Large intestine (tissue), 3 donors: ENCODE measurements at regions not wholly inside any gene's neighbourhood (a gene's known extent, or its start where the extent isn't known, plus 50 kb on each side); places are given as distances from the start of the nearest gene placed in this dataset.
"Not testable (repeated sequence)": the region's sequence is repeated elsewhere in the genome, so short reads cannot be mapped to it uniquely, and the experiment has no call there.

ENCODE experiments used
- DNase-seq, 2 donors: peaks; one replicate each; pipeline versions ENCODE4 v3.0.0 to v3.0.0-alpha.2; 2013
- H3K27ac ChIP-seq: one replicate; pipeline ENCODE4 v1.5.1; 2013; ENCODE audit warnings: low read length
- H3K27me3 ChIP-seq: 2 replicates; pipeline ENCODE4 v1.6.1; 2013; ENCODE audit warnings: low read length; ENCODE audit not compliant: control insufficient read depth, insufficient read depth
- H3K36me3 ChIP-seq: 2 replicates; pipeline ENCODE4 v1.6.1; 2013; ENCODE audit warnings: low read length; ENCODE audit not compliant: control insufficient read depth, insufficient read depth
- H3K4me1 ChIP-seq: one replicate; pipeline ENCODE4 v1.6.1; 2013; ENCODE audit warnings: low read length; ENCODE audit not compliant: control insufficient read depth, insufficient read depth
- H3K4me3 ChIP-seq: one replicate; pipeline ENCODE4 v1.5.1; 2013; ENCODE audit warnings: low read length
- H3K9me3 ChIP-seq: one replicate; pipeline ENCODE4 v1.6.1; 2013; ENCODE audit warnings: mild to moderate bottlenecking, low read depth, low read length, moderate library complexity; ENCODE audit not compliant: control insufficient read depth
- WGBS: methylation state at CpG from one replicate; pipeline ENCODE4 v1.1.5; 2013; ENCODE audit warnings: low lambda C conversion rate; ENCODE audit not compliant: insufficient coverage; 5-methylcytosine and 5-hydroxymethylcytosine counted together

DNA sequence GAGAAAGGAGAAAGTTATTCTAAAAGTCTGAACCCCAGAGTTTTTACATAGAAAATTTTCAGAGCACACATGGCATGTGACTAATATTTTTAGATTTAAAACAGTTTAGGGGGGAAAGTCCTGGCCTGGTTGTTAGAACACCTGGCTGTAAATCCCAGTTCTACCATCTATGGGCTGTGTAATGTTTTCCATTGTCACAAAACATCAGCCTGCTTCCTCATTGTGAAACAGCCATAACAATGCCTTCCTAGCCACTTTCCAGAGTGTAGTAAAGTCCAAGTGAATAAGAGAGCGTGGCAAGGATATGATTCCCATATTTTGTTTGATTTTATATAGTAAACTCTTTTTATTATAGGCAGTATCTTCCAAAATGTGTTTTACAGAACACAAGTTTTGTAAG is 310.0 kb upstream of the DCN start:
- no peaks in the 10 kb centered on the region for H3K9me3 ChIP-seq
- DNase-seq = peak; percentile 47 to 78

DNA sequence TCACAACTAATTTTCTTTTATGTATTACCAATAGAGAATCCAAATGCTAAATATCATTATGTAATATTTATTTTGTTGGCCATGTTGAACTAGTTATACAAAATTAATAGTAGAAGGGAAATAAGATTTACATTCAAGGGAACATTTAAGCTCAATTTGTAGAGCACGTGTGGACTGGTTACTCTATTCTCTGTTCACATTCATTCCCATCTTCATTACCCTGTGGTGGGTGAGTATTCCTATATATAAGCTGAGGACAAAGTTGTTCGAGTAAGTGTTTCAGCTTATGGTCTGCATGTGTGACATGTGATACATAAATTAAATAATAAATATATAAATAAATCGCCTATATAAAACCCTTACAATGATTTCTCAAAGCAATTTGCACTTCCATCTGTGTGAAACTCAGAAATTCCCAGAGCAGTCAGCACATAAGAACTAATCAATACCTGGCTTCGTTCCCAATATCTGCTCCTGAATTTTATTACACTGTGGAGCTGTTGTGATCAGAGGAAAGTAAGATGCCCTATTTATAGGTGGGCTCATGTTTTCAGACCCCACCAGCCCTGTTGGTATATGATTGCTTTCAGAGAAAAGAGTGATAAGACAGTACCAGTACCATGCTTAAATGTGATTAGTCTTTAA is 308.2 kb upstream of the DCN start:
- 100% methylated on average over 1 of the region's 4 CpGs for WGBS
- H3K9me3 ChIP-seq = no peaks in the 10 kb centered on the region
- no peaks in the 10 kb centered on the region for H3K4me1 ChIP-seq
- no peak overlapping the region for H3K4me3 ChIP-seq
- no peak overlapping the region for H3K27ac ChIP-seq
- H3K36me3 ChIP-seq = no peaks in the 10 kb centered on the region
- no peak for DNase-seq
- no peaks in the 10 kb centered on the region for H3K27me3 ChIP-seq

More for the DNA sequence above, 310.0 kb upstream of the DCN start:
- H3K4me1 ChIP-seq = no peaks in the 10 kb centered on the region
- H3K4me3 ChIP-seq = no peak overlapping the region
- H3K27me3 ChIP-seq = no peaks in the 10 kb centered on the region
- 80% methylated on average over 1 of the region's 1 CpG for WGBS
- peak overlapping the region; percentile 34 for H3K27ac ChIP-seq
- no peaks in the 10 kb centered on the region for H3K36me3 ChIP-seq

DNA sequence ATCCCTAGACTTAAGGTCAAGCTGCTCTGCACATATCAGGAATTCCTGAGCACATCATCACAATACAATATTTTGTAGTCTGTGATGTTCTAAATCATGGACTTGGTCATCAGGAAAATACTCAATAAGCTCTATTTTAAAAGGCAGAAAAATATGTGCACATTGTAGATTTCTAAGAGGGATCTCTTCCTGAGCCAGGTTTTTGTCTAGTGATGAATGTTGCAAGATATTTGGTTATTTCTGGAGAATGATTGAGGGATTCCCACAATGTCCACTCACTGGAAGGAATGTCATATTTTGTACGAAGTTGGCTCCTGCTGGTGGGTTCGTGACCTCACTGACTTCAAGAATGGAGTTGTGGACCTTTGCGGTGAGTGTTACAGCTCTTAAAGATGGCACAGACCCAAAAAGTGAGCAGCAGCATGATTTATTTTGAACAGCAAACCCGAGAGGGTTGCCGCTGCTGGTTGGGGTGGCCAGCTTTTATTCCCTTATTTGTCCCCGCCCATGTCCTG is 300.9 kb upstream of the DCN start:
- 60% methylated on average over 1 of the region's 6 CpGs for WGBS
- H3K4me3 ChIP-seq = no peak overlapping the region
- H3K9me3 ChIP-seq = no peaks in the 10 kb centered on the region
- no peaks in the 10 kb centered on the region for H3K36me3 ChIP-seq
- H3K4me1 ChIP-seq = no peaks in the 10 kb centered on the region
- no peaks in the 10 kb centered on the region for H3K27me3 ChIP-seq
- DNase-seq = no peak
- H3K27ac ChIP-seq = no peak overlapping the region

DNA sequence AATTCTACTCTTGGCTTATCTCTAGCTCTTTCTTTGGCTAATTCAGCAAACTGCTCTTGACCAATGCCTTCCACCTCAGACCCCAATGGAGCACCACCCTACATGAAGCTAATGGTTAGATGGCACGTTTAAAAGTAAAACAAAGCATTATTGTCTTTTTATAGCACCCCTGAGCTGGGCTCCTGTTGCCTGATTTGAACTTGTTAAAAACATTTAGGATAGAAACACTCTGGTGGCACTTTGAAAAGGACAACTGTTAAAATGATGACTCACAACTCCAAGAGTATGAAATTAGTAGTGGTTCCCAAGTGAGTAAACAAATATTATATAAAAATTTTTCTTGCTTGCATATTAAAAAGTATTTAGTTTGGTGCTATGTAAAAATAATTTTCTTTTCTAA is 299.6 kb upstream of the DCN start:
- WGBS = 0% methylated on average over 1 of the region's 1 CpG
- H3K9me3 ChIP-seq = no peaks in the 10 kb centered on the region
- H3K27me3 ChIP-seq = no peaks in the 10 kb centered on the region
- H3K27ac ChIP-seq = no peak overlapping the region
- H3K4me1 ChIP-seq = no peaks in the 10 kb centered on the region
- no peak overlapping the region for H3K4me3 ChIP-seq
- no peak for DNase-seq
- no peaks in the 10 kb centered on the region for H3K36me3 ChIP-seq

DNA sequence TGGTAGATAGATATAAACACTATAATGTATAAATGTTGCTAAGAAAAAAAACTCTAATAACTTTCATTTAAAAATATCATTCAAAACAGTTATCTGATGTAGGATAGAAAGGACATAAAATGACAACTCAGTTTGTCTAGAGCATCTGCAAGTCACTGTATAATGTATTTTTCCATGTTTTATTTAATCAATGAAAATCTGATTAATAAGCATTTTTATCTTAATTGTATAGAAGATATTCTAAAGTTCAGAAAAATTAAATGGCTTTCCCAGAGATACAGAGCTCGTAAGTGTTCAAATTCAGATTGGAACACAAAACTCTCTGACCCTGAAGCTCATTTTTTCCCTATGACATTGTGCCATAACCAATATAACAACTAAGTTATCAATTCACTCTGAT is 295.9 kb upstream of the DCN start:
- no peak overlapping the region for H3K27ac ChIP-seq
- WGBS = 100% methylated on average over 1 of the region's 1 CpG
- no peaks in the 10 kb centered on the region for H3K27me3 ChIP-seq
- H3K36me3 ChIP-seq = no peaks in the 10 kb centered on the region
- H3K9me3 ChIP-seq = no peaks in the 10 kb centered on the region
- H3K4me1 ChIP-seq = no peaks in the 10 kb centered on the region
- DNase-seq = no peak
- no peak overlapping the region for H3K4me3 ChIP-seq

DNA sequence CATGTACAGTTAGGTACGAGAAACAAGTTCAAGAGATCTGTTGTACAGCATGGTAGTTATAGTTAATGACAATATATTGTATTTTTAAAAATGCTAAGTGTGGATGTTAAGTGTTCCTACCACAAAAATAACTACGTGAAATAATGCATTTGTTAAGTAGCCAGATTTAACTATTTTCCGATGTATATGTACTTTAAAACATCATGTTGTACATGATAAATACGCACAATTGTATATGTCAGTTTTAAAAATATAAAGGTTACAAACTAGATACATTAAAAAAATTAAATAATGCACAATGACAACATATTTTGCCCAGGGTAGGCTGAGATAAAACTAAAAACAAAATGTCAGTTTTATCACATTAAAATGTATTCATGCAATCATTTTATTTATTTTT is 285.1 kb upstream of the DCN start:
- no peak overlapping the region for H3K4me3 ChIP-seq
- H3K27me3 ChIP-seq = no peaks in the 10 kb centered on the region
- no peaks in the 10 kb centered on the region for H3K9me3 ChIP-seq
- no peaks in the 10 kb centered on the region for H3K36me3 ChIP-seq
- H3K27ac ChIP-seq = no peak overlapping the region
- no peaks in the 10 kb centered on the region for H3K4me1 ChIP-seq
- WGBS = 100% methylated on average over 4 of the region's 4 CpGs
- DNase-seq = no peak

DNA sequence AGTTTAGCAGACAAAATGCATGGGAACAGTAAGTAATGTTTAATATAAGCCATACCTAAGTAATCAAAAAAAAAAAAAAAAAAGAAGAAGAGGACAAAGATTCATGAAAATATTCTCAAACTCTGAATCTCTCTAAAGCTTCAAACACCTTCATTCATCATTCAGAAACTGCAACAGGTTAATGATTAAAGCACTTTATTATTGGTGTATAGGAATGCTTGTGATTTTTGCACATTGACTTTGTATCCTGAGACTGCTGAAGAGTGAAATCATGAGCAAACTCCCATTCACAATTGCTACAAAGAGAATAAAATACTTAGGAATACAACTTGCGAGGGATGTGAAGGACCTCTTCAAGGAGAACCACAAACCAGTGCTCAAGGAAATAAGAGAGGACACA is 278.4 kb upstream of the DCN start:
- Histone ChIP-seq H3K27me3 (no peaks in the 10 kb centered on the region), H3K27ac (peak overlapping the region; percentile 82), H3K9me3 (no peaks in the 10 kb centered on the region), H3K36me3 (no peaks in the 10 kb centered on the region), H3K4me3 (no peak overlapping the region), H3K4me1 (peaks cover 10% of the 10 kb centered on the region)
- no CpG with 5 or more reads among the region's 1 CpG for WGBS
- DNase-seq = peak; percentile 34 to 70

DNA sequence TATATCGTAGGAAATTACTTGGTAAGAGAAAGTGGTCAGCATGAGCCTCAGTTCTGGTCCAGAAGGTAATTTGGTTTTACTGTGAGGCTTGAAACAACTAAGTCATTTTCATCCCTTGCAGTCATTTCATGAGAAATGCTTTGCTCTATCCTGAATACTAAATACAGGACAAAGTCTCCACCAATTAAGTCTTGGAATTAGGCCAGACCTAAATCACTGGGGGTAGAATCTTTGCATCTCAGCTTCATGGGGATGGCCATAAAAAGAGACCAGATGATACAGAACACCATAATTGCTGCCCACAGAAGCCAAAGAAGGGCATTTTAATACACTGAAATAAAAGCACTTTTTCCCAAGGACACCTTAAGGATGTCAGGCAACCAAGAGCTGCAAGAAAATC is 277.9 kb upstream of the DCN start:
- H3K4me1 ChIP-seq = peaks cover 10% of the 10 kb centered on the region
- H3K4me3 ChIP-seq = no peak overlapping the region
- whole genome bisulfite sequencing = 0% methylated on average over 1 of the region's 1 CpG
- no peaks in the 10 kb centered on the region for H3K36me3 ChIP-seq
- H3K9me3 ChIP-seq = no peaks in the 10 kb centered on the region
- H3K27ac ChIP-seq = peak overlapping the region; percentile 82
- DNase-seq = peak; percentile 70 to 91
- H3K27me3 ChIP-seq = no peaks in the 10 kb centered on the region

DNA sequence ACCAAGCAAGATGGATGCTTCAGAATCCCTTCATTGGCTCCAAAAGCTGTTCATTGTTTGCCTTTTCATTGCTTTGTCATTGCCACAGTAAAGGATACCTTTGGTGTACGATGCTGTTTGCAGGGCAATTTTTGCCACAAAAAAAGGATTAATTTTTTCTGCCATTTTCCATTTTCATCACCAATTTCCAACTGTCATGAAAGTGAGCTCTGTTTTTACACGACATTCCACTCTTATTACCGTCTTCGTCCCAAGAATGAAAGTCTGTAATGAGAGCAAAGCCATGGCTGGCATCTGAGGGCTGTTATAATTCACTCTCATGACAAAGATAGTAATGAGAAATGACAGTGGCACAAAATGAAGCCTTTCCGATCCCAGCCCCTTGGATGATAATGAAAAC is 272.7 kb upstream of the DCN start:
- no peak for DNase-seq
- no peaks in the 10 kb centered on the region for H3K27me3 ChIP-seq
- no peaks in the 10 kb centered on the region for H3K36me3 ChIP-seq
- H3K9me3 ChIP-seq = no peaks in the 10 kb centered on the region
- H3K27ac ChIP-seq = no peak overlapping the region
- peaks cover 7% of the 10 kb centered on the region for H3K4me1 ChIP-seq
- WGBS = 100% methylated on average over 1 of the region's 5 CpGs
- no peak overlapping the region for H3K4me3 ChIP-seq

DNA sequence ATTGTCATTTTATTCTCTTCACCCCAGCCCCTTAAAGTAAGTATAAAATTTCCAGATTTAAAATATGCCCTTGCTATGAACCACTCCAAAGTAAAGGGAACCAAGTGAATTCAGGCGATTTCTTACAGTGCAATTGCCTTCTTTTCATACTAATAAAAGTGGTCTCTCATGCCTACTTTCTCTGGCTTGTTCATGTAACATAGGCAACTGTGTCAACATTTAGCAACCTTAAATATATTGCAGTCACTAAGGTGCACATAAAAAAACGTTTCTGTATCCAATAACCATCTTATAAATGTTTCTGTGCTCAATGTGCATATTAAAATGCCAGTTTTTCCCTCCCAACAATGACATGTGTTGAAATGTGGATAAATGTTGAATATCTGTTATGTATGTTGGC is 271.6 kb upstream of the DCN start:
- Histone ChIP-seq H3K27me3 (no peaks in the 10 kb centered on the region), H3K9me3 (no peaks in the 10 kb centered on the region), H3K4me3 (no peak overlapping the region), H3K4me1 (no peaks in the 10 kb centered on the region), H3K27ac (no peak overlapping the region), H3K36me3 (no peaks in the 10 kb centered on the region)
- no CpG with 5 or more reads among the region's 2 CpGs for WGBS
- no peak for DNase-seq

DNA sequence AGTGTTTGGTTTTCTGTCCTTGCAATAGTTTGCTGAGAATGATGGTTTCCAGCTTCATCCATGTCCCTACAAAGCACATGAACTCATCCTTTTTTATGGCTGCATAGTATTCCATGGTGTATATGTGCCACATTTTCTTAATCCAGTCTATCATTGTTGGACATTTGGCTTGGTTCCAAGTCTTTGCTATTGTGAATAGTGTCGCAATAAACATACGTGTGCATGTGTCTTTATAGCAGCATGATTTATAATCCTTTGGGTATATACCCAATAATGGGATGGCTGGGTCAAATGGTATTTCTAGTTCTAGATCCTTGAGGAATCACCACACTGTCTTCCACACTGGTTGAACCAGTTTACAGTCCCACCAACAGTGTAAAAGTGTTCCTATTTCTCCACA is 269.8 kb upstream of the DCN start:
- not testable (repeated sequence) for H3K4me3 ChIP-seq, DNase-seq, H3K27me3 ChIP-seq, H3K4me1 ChIP-seq, H3K9me3 ChIP-seq, H3K27ac ChIP-seq, H3K36me3 ChIP-seq
- no CpG with 5 or more reads among the region's 2 CpGs for WGBS
